Esophagus squamous epithelium (tissue), 5 donors: ENCODE measurements at regions not wholly inside any gene's neighbourhood (a gene's known extent, or its start where the extent isn't known, plus 50 kb on each side); places are given as distances from the start of the nearest gene placed in this dataset.

Experiments
- DNase-seq: peaks from one replicate; lab custom pipeline; 2025; lab: John Stamatoyannopoulos, UW
- H3K27ac ChIP-seq, 4 donors: fragments of 200-600 bp; sonication (generic); one replicate each; pipeline ENCODE4 v1.5.1; 2016 to 2019; ENCODE audit warnings: mild to moderate bottlenecking in 1 of 4
- H3K27me3 ChIP-seq, 4 donors: fragments of 200-600 bp; sonication (generic); 1 replicate in 3 of 4; 2 replicates in 1 of 4; pipeline versions ENCODE4 v1.5.1 to v1.6.0; 2017 to 2021; ENCODE audit warnings: antibody characterized with exemption in 1 of 4
- H3K36me3 ChIP-seq, 3 donors: fragments of 200-600 bp; sonication (generic); one replicate each; pipeline ENCODE4 v1.5.1; 2016 to 2019
- H3K4me1 ChIP-seq, 3 donors: fragments of 200-600 bp; sonication (generic); one replicate each; pipeline ENCODE4 v1.5.1; 2017 to 2019
- H3K4me3 ChIP-seq, 4 donors: fragments of 200-600 bp; sonication (generic); 1 replicate in 3 of 4; 2 replicates in 1 of 4; pipeline ENCODE4 v1.5.1; 2016 to 2019; ENCODE audit warnings: mild to moderate bottlenecking in 2 of 4, moderate library complexity in 1 of 4
- H3K9me3 ChIP-seq, 3 donors: fragments of 200-600 bp; sonication (generic); one replicate each; pipeline ENCODE4 v1.5.1; 2016 to 2019
- CTCF ChIP-seq, 6 experiments: fragments of 450-650 bp in 4 of 6; fragments of 200-600 bp in 2 of 6; sonication (generic) in 2 of 6; IDR thresholded peaks; one replicate each; pipeline ENCODE4 v1.5.1; 2016 to 2019; ENCODE audit warnings: antibody characterized with exemption in 6 of 6, mild to moderate bottlenecking in 4 of 6, moderate library complexity in 4 of 6
- POLR2A ChIP-seq, 4 donors: fragments of 450-650 bp; IDR thresholded peaks; one replicate each; pipeline ENCODE4 v1.6.1; 2017; ENCODE audit warnings: antibody characterized with exemption in 4 of 4, mild to moderate bottlenecking in 4 of 4, moderate library complexity in 3 of 4
- WGBS, 2 donors: methylation state at CpG; one replicate each; pipeline ENCODE4 v1.1.5; 2018; 5-methylcytosine and 5-hydroxymethylcytosine counted together
- intact Hi-C: fragments of 100-400 bp; cut with DNase I; formaldehyde crosslinking; loops from one replicate; pipeline ENCODE4 v1.15.0; 2022
- donor health status: DM: yes; HTN: yes; CAD: no.

- DNase-seq: no peak
- H3K4me3 ChIP-seq: no peak overlapping the region
- H3K36me3 ChIP-seq: no peaks in the 10 kb centered on the region
- TF ChIP-seq POLR2A (IDR thresholded peaks at IDR 0.05) (no peak), CTCF (IDR thresholded peaks at IDR 0.05) (no peak)
- no peak overlapping the region for H3K27ac ChIP-seq
- no peaks in the 10 kb centered on the region for H3K4me1 ChIP-seq
- H3K9me3 ChIP-seq: no peaks in the 10 kb centered on the region
- intact Hi-C loops: no loop called here
- H3K27me3 ChIP-seq: peaks cover 0 to 4% (median 0%) of the 10 kb centered on the region in 4 donors
- WGBS, 2 donors: 46 to 62% methylated on average over 5 of the region's 5 CpGs
Measured at GRCh38 chr1:87165177-87165576, 163.5 kb upstream of the LMO4 start.

GRCh38 chr1:87167157-87167789, 161.4 kb upstream of the LMO4 start:
- no peak overlapping the region for H3K27ac ChIP-seq
- H3K4me3 ChIP-seq: no peak overlapping the region
- no peak for DNase-seq
- H3K27me3 ChIP-seq: peaks cover 0 to 4% (median 0%) of the 10 kb centered on the region in 4 donors
- WGBS, 2 donors: 76 to 80% methylated on average over 7 of the region's 7 CpGs
- no peaks in the 10 kb centered on the region for H3K9me3 ChIP-seq
- TF ChIP-seq POLR2A (IDR thresholded peaks at IDR 0.05) (no peak), CTCF (IDR thresholded peaks at IDR 0.05) (no peak)
- no peaks in the 10 kb centered on the region for H3K4me1 ChIP-seq
- intact Hi-C loops: no loop called here
- no peaks in the 10 kb centered on the region for H3K36me3 ChIP-seq

GRCh38 chr1:87167848-87168525, 160.7 kb upstream of the LMO4 start:
- Histone ChIP-seq H3K27me3 (peaks cover 0 to 4% (median 0%) of the 10 kb centered on the region in 4 donors), H3K27ac (no peak overlapping the region), H3K4me1 (no peaks in the 10 kb centered on the region), H3K36me3 (no peaks in the 10 kb centered on the region), H3K9me3 (no peaks in the 10 kb centered on the region), H3K4me3 (no peak overlapping the region)
- DNase-seq: no peak
- TF ChIP-seq POLR2A (IDR thresholded peaks at IDR 0.05) (no peak), CTCF (IDR thresholded peaks at IDR 0.05) (no peak)
- intact Hi-C loops: no loop called here
- WGBS, 2 donors: 53 to 64% methylated on average over 6 to 7 of the region's 7 CpGs

GRCh38 chr1:87169263-87169910, 159.3 kb upstream of the LMO4 start:
- no peak for DNase-seq
- 74 to 82% methylated on average over 3 of the region's 3 CpGs for WGBS, 2 donors

More at GRCh38 chr1:87169263-87169910, 159.3 kb upstream of the LMO4 start:
- H3K4me3 ChIP-seq: no peak overlapping the region
- peaks cover 0 to 4% (median 0%) of the 10 kb centered on the region in 4 donors for H3K27me3 ChIP-seq
- H3K4me1 ChIP-seq: no peaks in the 10 kb centered on the region
- H3K27ac ChIP-seq: no peak overlapping the region
- H3K36me3 ChIP-seq: no peaks in the 10 kb centered on the region
- intact Hi-C loops: no loop called here
- no peaks in the 10 kb centered on the region for H3K9me3 ChIP-seq
- no peak for TF ChIP-seq POLR2A (IDR thresholded peaks at IDR 0.05)
- TF ChIP-seq CTCF (IDR thresholded peaks at IDR 0.05): no peak
